Astrocyte of the spinal cord (primary cell): ENCODE measurements at regions not wholly inside any gene's neighbourhood (a gene's known extent, or its start where the extent isn't known, plus 50 kb on each side); places are given as distances from the start of the nearest gene placed in this dataset.

Experiments
- DNase-seq: peaks from one replicate; pipeline ENCODE4 v3.0.0; 2011; ENCODE audit warnings: low read depth, low spot score
- H3K4me3 ChIP-seq: 2 replicates; pipeline ENCODE4 v1.5.1; 2011; ENCODE audit warnings: low read depth, mild to moderate bottlenecking, low read length, moderate library complexity
- in situ Hi-C: cut with HindIII; loops from 2 replicates; pipeline ENCODE4 v1.10.0; 2017; ENCODE audit warnings: low sequenced_read_pairs
- TF ChIP-seq, protein P1 (sequence below): IDR thresholded peaks from 2 replicates; pipeline ENCODE4 v1.5.1; 2012; ENCODE audit warnings: low read depth, mild to moderate bottlenecking, low read length, inconsistent platforms

DNA sequence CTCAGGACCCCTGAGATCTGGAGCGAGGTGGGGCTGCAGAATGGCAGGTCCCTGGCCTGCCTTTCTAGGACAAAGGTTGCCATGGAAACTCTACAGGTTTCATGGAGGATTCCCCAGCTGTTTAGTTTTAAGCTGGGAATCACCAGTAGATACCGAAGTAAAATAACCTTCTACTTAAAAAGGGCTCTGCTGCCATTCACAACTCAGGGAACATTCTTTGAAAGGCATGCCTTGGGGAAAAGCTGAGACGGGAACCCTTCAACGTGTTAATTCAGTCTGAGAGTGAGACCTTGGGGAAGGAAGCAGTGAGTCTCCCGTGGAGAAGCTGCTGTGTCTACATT is 493.3 kb downstream of the BRD1 start:
- no peak overlapping the region for H3K4me3 ChIP-seq
- DNase-seq: no peak
- in situ Hi-C loops: no loop called here
- TF ChIP-seq, protein P1, sequence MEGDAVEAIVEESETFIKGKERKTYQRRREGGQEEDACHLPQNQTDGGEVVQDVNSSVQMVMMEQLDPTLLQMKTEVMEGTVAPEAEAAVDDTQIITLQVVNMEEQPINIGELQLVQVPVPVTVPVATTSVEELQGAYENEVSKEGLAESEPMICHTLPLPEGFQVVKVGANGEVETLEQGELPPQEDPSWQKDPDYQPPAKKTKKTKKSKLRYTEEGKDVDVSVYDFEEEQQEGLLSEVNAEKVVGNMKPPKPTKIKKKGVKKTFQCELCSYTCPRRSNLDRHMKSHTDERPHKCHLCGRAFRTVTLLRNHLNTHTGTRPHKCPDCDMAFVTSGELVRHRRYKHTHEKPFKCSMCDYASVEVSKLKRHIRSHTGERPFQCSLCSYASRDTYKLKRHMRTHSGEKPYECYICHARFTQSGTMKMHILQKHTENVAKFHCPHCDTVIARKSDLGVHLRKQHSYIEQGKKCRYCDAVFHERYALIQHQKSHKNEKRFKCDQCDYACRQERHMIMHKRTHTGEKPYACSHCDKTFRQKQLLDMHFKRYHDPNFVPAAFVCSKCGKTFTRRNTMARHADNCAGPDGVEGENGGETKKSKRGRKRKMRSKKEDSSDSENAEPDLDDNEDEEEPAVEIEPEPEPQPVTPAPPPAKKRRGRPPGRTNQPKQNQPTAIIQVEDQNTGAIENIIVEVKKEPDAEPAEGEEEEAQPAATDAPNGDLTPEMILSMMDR: no peak

DNA sequence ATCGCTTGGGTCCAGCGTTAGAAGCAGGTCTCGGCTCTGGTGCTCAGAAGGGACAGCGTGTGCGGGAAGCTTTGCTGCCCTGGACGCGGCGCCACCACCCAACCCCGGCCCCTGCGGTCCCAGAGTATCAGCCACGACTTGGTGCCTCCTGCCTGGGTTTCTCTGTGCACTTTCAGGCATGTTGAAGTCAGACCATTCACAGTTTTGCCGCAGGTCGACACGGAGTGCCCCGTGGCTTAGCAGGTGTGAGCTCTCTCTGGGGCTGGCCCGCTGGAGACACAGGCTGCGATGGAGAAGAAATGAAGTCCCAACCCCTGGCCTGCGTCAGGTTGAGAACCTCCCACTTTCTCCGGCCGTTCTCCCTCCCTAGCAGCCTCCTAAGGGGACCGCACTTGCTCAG is 494.5 kb downstream of the BRD1 start:
- in situ Hi-C loops: no loop called here
- TF ChIP-seq, protein P1: no peak
- DNase-seq: no peak
- H3K4me3 ChIP-seq: no peak overlapping the region

DNA sequence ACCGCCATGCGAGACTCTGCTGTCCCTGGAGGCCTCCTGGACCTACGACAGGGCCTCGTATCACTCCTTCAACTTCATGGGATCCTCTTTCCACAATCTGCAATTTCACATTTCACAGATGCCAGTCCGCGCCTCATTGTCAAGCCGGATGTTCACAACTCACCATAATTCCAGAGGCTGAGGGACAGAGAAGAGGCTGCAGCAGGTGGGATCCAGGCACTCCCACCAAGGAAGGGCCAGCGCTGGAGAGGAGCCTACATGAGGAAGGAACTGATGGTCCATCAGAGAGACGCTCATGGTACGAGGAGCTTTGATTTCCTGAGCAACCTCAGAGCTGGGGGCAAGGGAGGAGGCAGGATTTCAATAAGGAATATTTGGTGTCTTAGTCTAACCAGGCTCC is 495.0 kb downstream of the BRD1 start:
- TF ChIP-seq, protein P1: no peak
- in situ Hi-C loops: no loop called here
- DNase-seq: no peak
- H3K4me3 ChIP-seq: no peak overlapping the region

DNA sequence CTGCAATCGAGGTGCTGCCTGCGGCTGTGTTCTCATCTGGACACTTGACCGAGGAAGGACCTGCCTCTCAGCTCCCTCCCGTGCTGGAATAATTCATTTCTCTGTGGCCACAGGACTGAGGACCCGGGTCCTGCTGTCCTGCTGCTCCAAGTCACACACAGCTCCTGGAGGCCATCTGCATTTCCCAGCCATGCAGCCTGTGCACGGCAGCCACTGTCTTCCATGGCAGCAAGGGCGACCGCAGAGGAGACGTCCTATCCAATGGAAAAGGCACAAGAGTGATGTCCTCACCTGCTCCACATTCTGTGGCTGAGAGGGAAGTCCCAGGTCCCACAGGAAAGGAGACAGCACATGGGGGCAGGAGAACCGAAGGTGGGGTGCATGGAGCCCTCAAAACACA is 495.8 kb downstream of the BRD1 start:
- TF ChIP-seq, protein P1: no peak

DNA sequence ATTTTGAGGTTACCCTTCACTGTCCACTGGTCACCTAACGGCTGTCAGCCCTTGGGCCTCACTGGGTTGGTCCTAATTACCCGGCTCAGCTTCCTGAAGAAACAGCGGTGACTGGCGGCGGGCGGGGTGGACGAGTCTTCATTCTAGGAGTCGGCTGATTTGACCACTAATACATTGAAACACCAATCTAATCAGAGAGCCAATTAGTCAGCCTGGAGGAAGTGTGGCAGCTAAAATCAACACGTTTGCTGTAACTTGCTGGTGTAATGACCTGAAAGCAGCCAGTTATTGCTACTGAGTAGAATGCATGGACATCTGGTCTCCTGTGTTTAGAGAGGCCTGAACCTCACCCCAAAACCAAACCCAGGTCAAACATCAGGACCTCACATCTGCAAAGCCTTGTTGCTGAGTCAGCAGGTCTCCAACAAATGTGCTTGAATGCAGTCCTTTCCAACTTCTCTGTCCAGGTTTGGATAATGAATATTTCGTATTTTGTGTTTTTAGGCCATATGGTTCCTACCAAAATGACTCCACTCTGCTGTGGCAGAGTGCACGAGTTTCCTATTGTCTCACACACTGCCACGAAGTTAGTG is 496.4 kb downstream of the BRD1 start:
- no peak for DNase-seq

More for the DNA sequence above, 495.8 kb downstream of the BRD1 start:
- in situ Hi-C loops: no loop called here
- no peak overlapping the region for H3K4me3 ChIP-seq
- DNase-seq: no peak

DNA sequence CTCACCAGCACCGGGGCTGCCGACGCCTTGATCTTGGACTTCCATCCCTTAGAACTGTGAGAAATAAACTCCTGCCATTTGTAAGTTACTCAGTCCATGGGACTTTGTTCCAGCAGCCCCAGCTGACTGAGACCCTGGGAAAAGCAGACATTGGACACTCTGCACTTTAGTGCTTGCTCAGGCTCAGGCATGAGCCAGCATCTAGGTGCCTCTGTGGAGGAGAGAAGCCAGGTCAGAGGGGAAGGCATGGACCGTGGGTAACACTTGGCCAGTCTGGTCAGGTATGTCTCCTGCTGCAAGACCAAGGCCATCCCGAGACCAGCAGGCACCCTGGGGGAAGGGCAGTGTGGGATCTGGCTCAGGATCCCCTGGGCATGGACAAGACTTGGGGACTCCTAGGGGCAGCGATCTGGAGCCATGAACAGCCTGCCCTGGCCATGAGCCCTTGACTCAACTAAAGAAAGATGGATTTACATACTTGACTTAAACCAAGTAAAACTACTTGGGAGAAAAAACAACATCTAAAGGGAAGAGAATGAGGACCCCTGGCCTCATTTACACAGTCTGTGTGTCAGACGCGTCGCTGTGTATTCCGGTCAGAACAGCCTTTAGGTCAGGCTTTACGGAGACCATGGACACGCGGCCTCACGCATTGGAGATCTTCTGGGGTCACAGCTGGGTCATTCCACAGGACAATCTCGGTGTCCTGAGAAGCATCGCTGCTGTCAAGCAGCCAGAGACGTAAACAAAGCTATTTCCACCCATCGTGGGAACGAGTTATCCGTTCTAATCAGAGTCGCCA is 497.1 kb downstream of the BRD1 start:
- TF ChIP-seq, protein P1: no peak
- H3K4me3 ChIP-seq: no peak overlapping the region
- in situ Hi-C loops: no loop called here
- no peak for DNase-seq

More for the DNA sequence above, 496.4 kb downstream of the BRD1 start:
- no peak overlapping the region for H3K4me3 ChIP-seq
- in situ Hi-C loops: no loop called here
- TF ChIP-seq, protein P1: no peak
